ENCODE measurements at regions not wholly inside any gene's neighbourhood (a gene's known extent, or its start where the extent isn't known, plus 50 kb on each side); places are given as distances from the start of the nearest gene placed in this dataset.
"Not testable (repeated sequence)": the region's sequence is repeated elsewhere in the genome, so short reads cannot be mapped to it uniquely, and the experiment has no call there.

- H3K36me3 Mint-ChIP-seq (ENCODE audit: low read depth); H3K4me1 Mint-ChIP-seq (ENCODE audit: low read depth); H3K27ac Mint-ChIP-seq; H3K27me3 Mint-ChIP-seq (ENCODE audit: low read depth); intact Hi-C loops (cut with micrococcal nuclease); H3K4me3 Mint-ChIP-seq (ENCODE audit: low read depth): not testable (repeated sequence)
- peak; percentile 49 for DNase-seq (ENCODE audit: low spot score)
- peaks cover 21% of the 10 kb centered on the region for H3K9me3 Mint-ChIP-seq
Measured at GRCh38 chr16:46384285-46385061, 236.7 kb downstream of the SHCBP1 start.

- H3K4me1 Mint-ChIP-seq (ENCODE audit: low read depth); H3K27ac Mint-ChIP-seq; H3K4me3 Mint-ChIP-seq (ENCODE audit: low read depth); DNase-seq (ENCODE audit: low spot score); H3K27me3 Mint-ChIP-seq (ENCODE audit: low read depth); intact Hi-C loops (cut with micrococcal nuclease); H3K36me3 Mint-ChIP-seq (ENCODE audit: low read depth): not testable (repeated sequence)
- H3K9me3 Mint-ChIP-seq, result peaks cover 21% of the 10 kb centered on the region
Measured at GRCh38 chr16:46383581-46383980, 237.6 kb downstream of the SHCBP1 start.

GRCh38 chr16:46382791-46383541, 238.2 kb downstream of the SHCBP1 start:
- H3K4me3 Mint-ChIP-seq (ENCODE audit: low read depth); H3K4me1 Mint-ChIP-seq (ENCODE audit: low read depth); DNase-seq (ENCODE audit: low spot score); H3K27ac Mint-ChIP-seq; H3K27me3 Mint-ChIP-seq (ENCODE audit: low read depth); intact Hi-C loops (cut with micrococcal nuclease); H3K36me3 Mint-ChIP-seq (ENCODE audit: low read depth): not testable (repeated sequence)
- H3K9me3 Mint-ChIP-seq, result peaks cover 21% of the 10 kb centered on the region

- intact Hi-C loops (cut with micrococcal nuclease); H3K27ac Mint-ChIP-seq; DNase-seq (ENCODE audit: low spot score); H3K27me3 Mint-ChIP-seq (ENCODE audit: low read depth); H3K4me1 Mint-ChIP-seq (ENCODE audit: low read depth); H3K36me3 Mint-ChIP-seq (ENCODE audit: low read depth); H3K4me3 Mint-ChIP-seq (ENCODE audit: low read depth): not testable (repeated sequence)
- peaks cover 15% of the 10 kb centered on the region for H3K9me3 Mint-ChIP-seq
Measured at GRCh38 chr16:46382079-46382478, 239.1 kb downstream of the SHCBP1 start.

DNA sequence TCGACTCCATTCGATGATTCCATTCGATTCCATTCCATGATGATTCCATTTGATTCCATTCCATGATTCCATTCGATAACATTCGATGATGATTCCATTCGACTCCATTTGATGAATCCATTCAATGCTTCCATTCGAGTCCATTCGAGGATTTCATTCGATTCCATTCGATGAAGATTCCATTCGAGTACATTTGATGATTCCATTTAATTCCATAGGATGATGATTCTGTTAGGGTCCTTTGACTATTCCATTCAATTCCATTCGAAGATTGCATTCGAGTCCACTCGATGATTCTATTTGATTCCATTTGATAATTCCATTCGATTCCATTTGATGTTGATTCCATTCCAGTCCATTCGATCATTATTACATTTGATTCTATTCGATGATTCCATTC, 239.8 kb downstream of the SHCBP1 start:
- H3K27ac Mint-ChIP-seq; H3K36me3 Mint-ChIP-seq (ENCODE audit: low read depth); intact Hi-C loops (cut with micrococcal nuclease); DNase-seq (ENCODE audit: low spot score); H3K4me3 Mint-ChIP-seq (ENCODE audit: low read depth); H3K4me1 Mint-ChIP-seq (ENCODE audit: low read depth); H3K27me3 Mint-ChIP-seq (ENCODE audit: low read depth): not testable (repeated sequence)
- peaks cover 11% of the 10 kb centered on the region for H3K9me3 Mint-ChIP-seq
